NCI-H146 treated with DMSO at 0.1 percent for 48 hours (cell line): ENCODE measurements at regions not wholly inside any gene's neighbourhood (a gene's known extent, or its start where the extent isn't known, plus 50 kb on each side); places are given as distances from the start of the nearest gene placed in this dataset.

ENCODE experiments used
- DNase-seq: peaks from one replicate; lab custom pipeline; 2025; ENCODE audit not compliant: unreplicated experiment; lab: John Stamatoyannopoulos, UW

DNA sequence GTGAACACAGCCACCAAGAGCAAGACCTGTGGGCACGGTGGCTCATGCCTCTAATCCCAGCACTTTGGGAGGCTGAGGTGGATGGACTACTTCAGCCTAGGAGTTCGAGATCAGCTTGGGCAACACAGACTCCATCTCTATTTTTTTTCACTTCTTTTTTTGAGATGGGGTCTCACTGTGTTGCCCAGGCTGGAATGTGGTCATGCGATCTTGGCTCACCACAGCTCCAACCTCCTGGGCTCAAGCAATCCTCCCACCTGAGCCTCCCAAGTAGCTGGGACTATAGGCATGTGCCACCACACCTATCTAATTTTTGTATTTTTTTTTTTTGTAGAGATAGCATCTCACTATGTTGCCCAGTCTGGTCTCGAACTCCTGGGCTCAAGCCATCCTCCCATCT is 54.4 kb upstream of the SPRED2 start:
- no peak for DNase-seq

DNA sequence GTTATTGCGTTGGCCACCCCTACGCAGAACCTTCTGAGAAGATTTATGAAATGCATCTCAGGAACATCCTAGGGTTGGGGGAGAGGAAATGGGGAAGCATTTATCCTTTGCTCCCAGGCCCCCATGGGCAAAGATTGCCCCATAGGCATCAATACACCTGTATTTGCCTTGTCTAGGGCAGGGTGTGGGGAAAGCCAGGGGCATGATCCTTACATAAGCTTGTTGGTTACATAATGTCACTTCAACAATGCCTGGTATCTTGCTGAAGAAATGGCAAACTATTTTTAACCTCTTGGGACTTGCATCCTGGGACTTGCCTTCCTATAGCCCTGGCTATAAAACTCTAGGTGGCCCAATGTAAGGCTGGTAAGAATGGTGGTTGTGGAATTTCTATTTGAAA is 53.9 kb upstream of the SPRED2 start:
- no peak for DNase-seq

DNA sequence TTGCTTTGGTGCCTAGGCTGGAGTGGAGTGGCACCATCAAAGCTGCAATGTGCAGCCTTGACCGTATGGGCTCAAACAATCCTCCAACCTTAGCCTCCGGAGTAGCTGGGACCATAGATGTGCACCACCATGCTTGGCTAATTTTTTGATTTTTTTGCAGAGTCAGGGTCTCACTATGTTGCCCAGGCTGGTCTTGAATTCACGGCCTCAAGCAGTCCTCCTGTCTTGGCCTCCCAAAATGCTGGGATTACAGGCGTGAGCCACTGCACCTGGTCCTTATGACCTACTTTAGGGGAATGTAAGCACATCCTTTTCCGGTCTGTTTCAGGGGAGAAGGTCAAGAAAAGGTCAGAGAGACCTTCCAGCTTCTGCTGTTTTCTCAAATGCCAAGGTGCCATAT is 53.4 kb upstream of the SPRED2 start:
- no peak for DNase-seq

DNA sequence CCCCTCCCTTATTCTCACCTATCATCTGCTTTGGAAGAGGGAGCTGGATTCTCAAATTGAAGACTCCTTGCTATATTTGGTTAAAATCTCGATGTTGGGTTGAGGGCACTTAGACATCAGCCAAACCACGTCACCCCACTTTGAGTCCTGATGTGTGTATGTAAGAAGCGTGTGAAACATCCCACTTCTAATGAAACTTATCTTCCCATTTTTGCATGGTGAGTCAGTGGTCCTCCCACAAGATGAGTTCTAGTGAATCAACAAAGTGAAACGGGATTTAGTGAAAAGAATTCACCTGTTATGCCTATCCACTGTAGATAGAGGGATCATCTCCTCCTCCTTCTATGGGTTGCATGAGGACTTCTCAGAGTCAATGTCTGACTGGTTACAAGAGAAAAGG is 51.4 kb upstream of the SPRED2 start:
- DNase-seq, result no peak

DNA sequence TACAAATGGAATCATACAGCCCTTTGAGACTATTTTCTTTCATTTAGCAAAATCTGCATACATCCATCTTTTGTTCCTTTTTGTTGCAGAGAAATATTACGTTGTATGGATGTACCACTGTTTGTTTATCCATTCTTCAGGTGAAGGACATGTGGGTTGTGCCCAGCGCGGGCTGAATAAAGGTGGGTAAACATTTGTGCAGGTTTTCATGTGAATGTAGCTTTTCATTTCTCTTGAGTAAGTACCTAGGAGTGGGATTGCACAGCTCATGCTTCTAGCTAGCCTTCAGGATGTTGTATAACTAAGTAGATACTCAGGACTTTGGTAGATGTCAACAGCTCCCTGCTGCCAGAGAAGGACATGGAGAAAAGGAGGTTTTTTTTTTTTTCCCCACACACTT is 50.6 kb upstream of the SPRED2 start:
- no peak for DNase-seq
